ENCODE measurements at regions not wholly inside any gene's neighbourhood (a gene's known extent, or its start where the extent isn't known, plus 50 kb on each side); places are given as distances from the start of the nearest gene placed in this dataset.

GRCh38 chr12:84636801-84637290, 275.8 kb downstream of the SLC6A15 start:
- POLR2A ChIA-PET, result no interaction called here
- no peaks in the 10 kb centered on the region for H3K27me3 ChIP-seq (replicated peaks in 1 of 4; ENCODE audit: control extremely low read depth in 1 of 4, control insufficient read depth in 3 of 4, insufficient read depth in 4 of 4, low read length in 3 of 4)
- H3K4me1 Mint-ChIP-seq, result no peaks in the 10 kb centered on the region
- ATAC-seq (ENCODE audit: low read depth) (no peak), DNase-seq (no peak)
- no peaks in the 10 kb centered on the region for H3K4me1 ChIP-seq (ENCODE audit: control insufficient read depth in 2 of 2, insufficient read depth in 2 of 2, low read length in 2 of 2)
- H4K20me1 ChIP-seq (ENCODE audit: control insufficient read depth, insufficient read depth, low read length, poor library complexity, severe bottlenecking), result no peaks in the 10 kb centered on the region
- CTCF ChIA-PET, result no interaction called here
- H2AFZ ChIP-seq (ENCODE audit: insufficient read depth, low read depth, low read length, poor library complexity, severe bottlenecking), result no peak overlapping the region
- H3K4me2 ChIP-seq (replicated peaks; ENCODE audit: low read depth, low read length, poor library complexity, severe bottlenecking), result no peak overlapping the region
- no peaks in the 10 kb centered on the region for H3K9me3 ChIP-seq (ENCODE audit: control extremely low read depth in 1 of 3, control insufficient read depth in 2 of 3, insufficient read depth in 1 of 3, low read length in 2 of 3)
- H3K36me3 ChIP-seq (replicated peaks in 1 of 2; ENCODE audit: control extremely low read depth in 1 of 2, control insufficient read depth in 1 of 2, extremely low read depth in 1 of 2, insufficient read depth in 2 of 2, low read length in 1 of 2), result no peaks in the 10 kb centered on the region
- H3K4me3 Mint-ChIP-seq, result no peak overlapping the region
- no peaks in the 10 kb centered on the region for H3K9me3 Mint-ChIP-seq (ENCODE audit: insufficient read depth)
- H3K79me2 ChIP-seq (ENCODE audit: control insufficient read depth, insufficient read depth, low read length), result no peaks in the 10 kb centered on the region
- no peak overlapping the region for H3K4me3 ChIP-seq (ENCODE audit: control extremely low read depth in 1 of 5, extremely low read depth in 1 of 5, insufficient read depth in 1 of 5, low read depth in 2 of 5, low read length in 4 of 5)
- intact Hi-C loops (cut with micrococcal nuclease), result no loop called here
- no peak overlapping the region for H3K27ac Mint-ChIP-seq
- no peak overlapping the region for H3K9ac ChIP-seq (ENCODE audit: low read length)
- no peak overlapping the region for H3K27ac ChIP-seq (ENCODE audit: low read length in 2 of 2)
- no peaks in the 10 kb centered on the region for H3K27me3 Mint-ChIP-seq
- no peak for TF ChIP-seq EZH2 (IDR thresholded peaks at IDR 0.05; ENCODE audit: borderline replicate concordance, insufficient read depth, low read depth, low read length, poor library complexity, severe bottlenecking)
- no peak for TF ChIP-seq CTCF (IDR thresholded peaks at IDR 0.05)

- H3K27me3 ChIP-seq (replicated peaks in 1 of 4; ENCODE audit: control extremely low read depth in 1 of 4, control insufficient read depth in 3 of 4, insufficient read depth in 4 of 4, low read length in 3 of 4), result no peaks in the 10 kb centered on the region
- WGBS (ENCODE audit: insufficient coverage), result 70% methylated on average over 2 of the region's 4 CpGs
- Mint-ChIP-seq H3K4me1 (no peaks in the 10 kb centered on the region), H3K9me3 (ENCODE audit: insufficient read depth) (no peaks in the 10 kb centered on the region), H3K27me3 (no peaks in the 10 kb centered on the region), H3K4me3 (no peak overlapping the region), H3K27ac (no peak overlapping the region)
- CTCF ChIA-PET, result no interaction called here
- H4K20me1 ChIP-seq (ENCODE audit: control insufficient read depth, insufficient read depth, low read length, poor library complexity, severe bottlenecking), result no peaks in the 10 kb centered on the region
- no peak overlapping the region for H3K4me3 ChIP-seq (ENCODE audit: control extremely low read depth in 1 of 5, extremely low read depth in 1 of 5, insufficient read depth in 1 of 5, low read depth in 2 of 5, low read length in 4 of 5)
- no peak for ATAC-seq (ENCODE audit: low read depth)
- DNase-seq, result no peak
- POLR2A ChIA-PET, result no interaction called here
- H3K27ac ChIP-seq (ENCODE audit: low read length in 2 of 2), result no peak overlapping the region
- no peaks in the 10 kb centered on the region for H3K9me3 ChIP-seq (ENCODE audit: control extremely low read depth in 1 of 3, control insufficient read depth in 2 of 3, insufficient read depth in 1 of 3, low read length in 2 of 3)
- no peaks in the 10 kb centered on the region for H3K79me2 ChIP-seq (ENCODE audit: control insufficient read depth, insufficient read depth, low read length)
- TF ChIP-seq EZH2 (IDR thresholded peaks at IDR 0.05; ENCODE audit: borderline replicate concordance, insufficient read depth, low read depth, low read length, poor library complexity, severe bottlenecking) (no peak), CTCF (IDR thresholded peaks at IDR 0.05) (no peak)
- intact Hi-C loops (cut with micrococcal nuclease), result no loop called here
- no peak overlapping the region for H2AFZ ChIP-seq (ENCODE audit: insufficient read depth, low read depth, low read length, poor library complexity, severe bottlenecking)
- H3K9ac ChIP-seq (ENCODE audit: low read length), result no peak overlapping the region
- H3K4me2 ChIP-seq (replicated peaks; ENCODE audit: low read depth, low read length, poor library complexity, severe bottlenecking), result no peak overlapping the region
- H3K36me3 ChIP-seq (replicated peaks in 1 of 2; ENCODE audit: control extremely low read depth in 1 of 2, control insufficient read depth in 1 of 2, extremely low read depth in 1 of 2, insufficient read depth in 2 of 2, low read length in 1 of 2), result no peaks in the 10 kb centered on the region
- no peaks in the 10 kb centered on the region for H3K4me1 ChIP-seq (ENCODE audit: control insufficient read depth in 2 of 2, insufficient read depth in 2 of 2, low read length in 2 of 2)
These were observed 278.1 kb downstream of the SLC6A15 start for GRCh38 chr12:84634526-84634925.

All from B cell (primary cell).